IMR-90 (cell line): ENCODE measurements at regions not wholly inside any gene's neighbourhood (a gene's known extent, or its start where the extent isn't known, plus 50 kb on each side); places are given as distances from the start of the nearest gene placed in this dataset.

Source experiments
- CHD1 ChIP-seq: IDR thresholded peaks from 2 replicates; pipeline ENCODE4 v1.6.1; 2012; ENCODE audit warnings: low read depth, low read length, improper control_type of control experiment
- TF ChIP-seq, protein P1 (sequence below): conservative IDR thresholded peaks from 2 replicates; pipeline ENCODE4 v1.5.1; 2012; ENCODE audit warnings: mild to moderate bottlenecking, low read depth, low read length, improper control_type of control experiment

GRCh38 chrX:151812661-151813060 lies 78.1 kb downstream of the CNGA2 start:
- TF ChIP-seq, protein P1, sequence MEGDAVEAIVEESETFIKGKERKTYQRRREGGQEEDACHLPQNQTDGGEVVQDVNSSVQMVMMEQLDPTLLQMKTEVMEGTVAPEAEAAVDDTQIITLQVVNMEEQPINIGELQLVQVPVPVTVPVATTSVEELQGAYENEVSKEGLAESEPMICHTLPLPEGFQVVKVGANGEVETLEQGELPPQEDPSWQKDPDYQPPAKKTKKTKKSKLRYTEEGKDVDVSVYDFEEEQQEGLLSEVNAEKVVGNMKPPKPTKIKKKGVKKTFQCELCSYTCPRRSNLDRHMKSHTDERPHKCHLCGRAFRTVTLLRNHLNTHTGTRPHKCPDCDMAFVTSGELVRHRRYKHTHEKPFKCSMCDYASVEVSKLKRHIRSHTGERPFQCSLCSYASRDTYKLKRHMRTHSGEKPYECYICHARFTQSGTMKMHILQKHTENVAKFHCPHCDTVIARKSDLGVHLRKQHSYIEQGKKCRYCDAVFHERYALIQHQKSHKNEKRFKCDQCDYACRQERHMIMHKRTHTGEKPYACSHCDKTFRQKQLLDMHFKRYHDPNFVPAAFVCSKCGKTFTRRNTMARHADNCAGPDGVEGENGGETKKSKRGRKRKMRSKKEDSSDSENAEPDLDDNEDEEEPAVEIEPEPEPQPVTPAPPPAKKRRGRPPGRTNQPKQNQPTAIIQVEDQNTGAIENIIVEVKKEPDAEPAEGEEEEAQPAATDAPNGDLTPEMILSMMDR: no peak
- no peak for TF ChIP-seq CHD1
